ENCODE measurements at regions not wholly inside any gene's neighbourhood (a gene's known extent, or its start where the extent isn't known, plus 50 kb on each side); places are given as distances from the start of the nearest gene placed in this dataset.

- no peak for DNase-seq (ENCODE audit: low read depth)
Measured at GRCh38 chr5:62982348-62982747, 403.7 kb downstream of the LRRC70 start.

DNA sequence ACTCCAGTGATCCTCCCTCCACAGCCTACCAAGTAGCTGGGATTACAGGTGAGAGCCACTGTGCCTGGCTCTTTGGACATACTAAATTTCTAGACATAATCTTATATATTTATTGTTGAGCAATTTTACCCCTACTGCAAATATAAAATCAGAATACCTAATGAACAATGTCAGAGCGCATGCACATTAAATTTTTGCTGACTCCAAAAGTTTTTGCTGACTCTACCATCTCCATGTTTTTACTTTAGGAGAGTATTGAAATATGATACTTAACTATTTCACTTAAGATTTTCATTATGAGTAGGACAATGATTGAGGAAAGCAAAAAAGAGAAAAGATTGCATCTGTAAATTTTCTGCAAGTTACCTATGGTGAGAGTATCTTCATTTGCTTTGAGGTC lies 402.3 kb downstream of the LRRC70 start:
- no peak for DNase-seq (ENCODE audit: low read depth)

GRCh38 chr5:62979472-62979871 lies 400.9 kb downstream of the LRRC70 start:
- no peak for DNase-seq (ENCODE audit: low read depth)

DNA sequence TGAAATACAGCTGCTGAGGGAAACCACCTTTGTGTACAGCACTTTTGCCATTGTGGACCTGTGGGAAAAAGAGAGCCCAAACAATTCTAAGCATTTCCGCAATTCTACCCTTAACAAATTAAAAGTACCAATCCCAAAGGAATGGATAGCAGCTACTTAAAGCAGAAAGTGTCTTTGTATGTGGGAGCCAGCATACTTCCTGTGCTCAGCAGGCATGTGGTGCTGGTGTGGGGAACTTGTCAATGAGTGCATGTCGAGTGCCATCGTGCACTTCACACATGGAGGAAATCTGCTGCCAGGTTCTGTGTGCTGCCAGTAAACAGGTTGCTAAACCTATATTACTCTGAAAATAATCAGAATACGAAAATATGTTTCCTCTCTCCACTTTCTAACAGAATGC lies 399.0 kb downstream of the LRRC70 start:
- DNase-seq (ENCODE audit: low read depth): no peak

DNA sequence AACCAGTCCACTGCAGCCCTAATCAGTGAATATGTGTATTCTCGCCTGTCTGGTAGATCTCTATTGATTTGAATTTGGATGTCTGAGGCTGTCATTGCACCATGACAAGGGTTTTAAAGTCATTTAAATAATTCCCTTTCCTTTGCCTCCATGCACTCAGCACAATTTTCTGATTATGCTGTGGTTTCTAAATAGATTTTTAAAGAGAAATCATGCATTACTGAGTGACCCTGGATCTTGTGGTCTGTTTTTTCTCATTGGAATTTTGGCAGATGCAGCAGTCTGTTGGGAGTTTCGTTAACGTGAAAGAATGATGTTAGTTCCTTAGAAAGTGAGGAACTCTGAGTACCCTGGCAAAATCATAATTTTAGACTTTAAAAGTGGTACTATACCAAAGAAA lies 396.0 kb downstream of the LRRC70 start:
- no peak for DNase-seq (ENCODE audit: low read depth)

DNA sequence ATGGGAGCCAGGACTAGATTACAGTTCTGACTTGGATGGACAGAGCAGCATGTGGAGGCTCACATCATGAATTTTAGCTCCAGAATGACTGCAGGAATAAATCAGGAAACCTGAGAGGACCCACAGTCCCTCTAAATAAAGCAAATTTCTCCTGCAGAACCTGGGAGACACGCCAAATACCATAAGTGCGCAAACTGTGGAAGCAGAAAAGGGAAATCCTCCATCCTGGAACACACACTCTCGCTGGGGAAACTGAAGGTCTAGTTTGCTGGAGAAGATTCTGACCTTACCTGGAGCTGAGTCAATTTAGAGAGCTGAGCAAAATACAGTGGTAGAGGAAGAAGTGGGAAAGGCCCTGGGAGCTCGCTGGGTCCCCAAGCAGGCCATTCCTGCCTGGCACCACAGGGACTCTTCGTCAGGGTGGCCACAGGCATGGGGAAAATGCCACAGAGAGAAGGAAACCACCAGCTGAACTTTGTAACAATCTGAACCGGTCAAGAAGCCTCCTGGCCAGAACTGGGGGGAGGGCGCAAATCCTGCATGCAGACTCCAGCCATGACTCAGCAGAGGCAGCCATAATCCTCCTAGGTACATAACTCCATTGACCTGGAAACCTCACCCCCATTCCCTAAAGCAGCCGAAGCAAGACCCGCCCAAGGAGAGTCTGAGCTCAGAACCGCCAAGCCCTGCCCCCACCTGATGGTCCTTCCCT lies 390.9 kb downstream of the LRRC70 start:
- no peak for DNase-seq (ENCODE audit: low read depth)

DNA sequence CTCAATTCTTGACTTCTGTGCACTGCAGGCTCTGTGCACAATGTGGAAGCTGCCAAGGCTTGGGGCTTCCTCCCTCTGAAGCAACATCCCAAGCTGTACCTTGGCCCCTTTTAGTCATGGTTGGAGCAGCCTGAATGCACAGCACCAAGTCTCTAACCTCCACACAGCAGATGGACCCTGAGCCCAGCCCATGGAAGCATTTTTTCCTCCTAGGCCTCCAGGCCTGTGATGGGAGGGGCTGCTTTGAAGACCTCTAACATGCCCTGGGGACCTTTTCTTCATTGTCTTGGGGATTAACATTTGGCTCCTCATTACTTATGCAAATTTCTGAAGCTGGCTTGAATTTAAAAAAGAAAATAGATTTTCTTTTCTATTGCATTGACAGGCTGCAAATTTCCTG lies 385.8 kb downstream of the LRRC70 start:
- DNase-seq (ENCODE audit: low read depth): no peak

- DNase-seq (ENCODE audit: low read depth): no peak
Measured at GRCh38 chr5:62960781-62961180, 382.2 kb downstream of the LRRC70 start.

GRCh38 chr5:62956597-62956996 lies 378.0 kb downstream of the LRRC70 start:
- no peak for DNase-seq (ENCODE audit: low read depth)

DNA sequence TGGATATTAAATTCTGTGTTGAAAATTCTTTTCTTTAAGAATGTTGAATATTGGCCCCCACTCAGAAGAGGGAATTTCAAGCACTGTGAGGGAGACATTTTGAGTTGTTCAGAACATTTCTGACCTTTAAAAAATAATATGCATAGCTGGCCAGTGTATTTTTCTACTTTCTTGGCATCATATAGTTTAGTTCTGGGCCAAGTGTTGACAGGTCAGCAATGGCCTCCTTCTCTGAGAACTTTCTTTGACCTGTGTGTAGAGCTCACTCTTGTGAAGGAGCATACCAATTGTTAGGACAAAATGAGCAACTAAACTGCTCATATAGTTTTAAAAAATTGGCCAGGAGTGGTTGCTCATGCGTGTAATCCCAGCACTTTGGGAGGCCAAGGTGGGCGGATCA lies 376.0 kb downstream of the LRRC70 start:
- no peak for DNase-seq (ENCODE audit: low read depth)

GRCh38 chr5:62948301-62948700 lies 369.7 kb downstream of the LRRC70 start:
- DNase-seq (ENCODE audit: low read depth): no peak

DNA sequence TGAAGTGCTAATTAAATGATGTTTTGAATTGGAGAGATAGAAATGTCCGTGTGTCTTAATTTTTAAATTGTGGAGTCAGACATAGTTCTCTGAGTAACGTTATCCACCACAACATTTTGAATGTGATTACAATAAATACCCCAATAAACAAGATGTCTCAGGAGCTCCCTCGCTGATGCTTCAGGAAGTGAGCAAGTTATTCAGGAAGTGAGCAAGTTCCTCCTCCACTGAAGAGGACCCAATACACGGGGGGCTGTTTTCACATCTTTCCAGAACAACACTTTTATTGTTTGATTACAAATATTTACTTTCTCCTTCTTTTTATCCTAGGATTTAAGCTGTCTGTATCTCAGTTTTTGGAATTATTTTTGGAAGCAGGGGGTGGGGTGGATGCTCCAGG lies 363.8 kb downstream of the LRRC70 start:
- DNase-seq (ENCODE audit: low read depth): no peak

GRCh38 chr5:62938927-62939326 lies 360.3 kb downstream of the LRRC70 start:
- no peak for DNase-seq (ENCODE audit: low read depth)

DNA sequence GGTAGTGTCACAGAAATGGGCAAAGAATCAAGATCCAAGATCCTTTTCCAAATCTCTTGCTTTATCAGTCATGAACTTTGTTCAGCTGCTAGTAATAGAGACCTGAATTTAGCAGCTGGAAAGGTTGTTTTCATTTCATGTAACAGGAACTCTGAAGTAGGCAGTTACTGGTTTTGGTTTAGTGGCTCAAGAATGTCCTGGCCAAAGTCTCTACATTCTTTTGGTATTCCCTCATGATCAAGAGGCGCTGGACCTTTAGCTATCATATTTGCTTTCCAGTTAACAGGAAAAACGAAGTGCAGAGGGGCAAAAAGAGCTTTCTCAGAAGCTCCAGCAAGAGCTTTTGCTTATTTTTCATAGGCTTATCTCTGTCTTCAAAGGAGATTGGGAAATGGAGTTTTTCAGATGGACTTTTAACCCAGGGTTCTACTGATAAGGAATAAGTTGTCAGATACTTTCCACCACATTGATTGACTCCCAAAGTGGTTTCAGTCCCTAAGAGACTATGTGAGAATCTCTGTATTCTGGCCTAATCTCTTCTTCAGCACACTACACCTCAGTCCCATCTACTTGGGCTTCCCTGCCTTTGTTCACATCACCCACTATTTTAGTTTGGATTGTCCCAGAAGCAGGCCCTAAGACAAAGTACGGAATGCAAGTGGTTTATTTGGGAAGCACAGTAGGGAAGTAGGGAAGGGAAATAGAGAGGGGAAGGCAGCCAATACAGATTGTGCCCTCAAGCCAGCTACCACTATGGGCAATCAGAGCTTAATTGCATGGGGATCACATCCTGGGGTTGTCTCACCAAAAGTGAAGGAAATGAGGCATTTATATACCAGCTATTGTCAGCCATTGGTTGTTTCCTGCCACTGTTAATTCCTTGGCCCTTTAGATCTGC lies 359.3 kb downstream of the LRRC70 start:
- no peak for DNase-seq (ENCODE audit: low read depth)

DNA sequence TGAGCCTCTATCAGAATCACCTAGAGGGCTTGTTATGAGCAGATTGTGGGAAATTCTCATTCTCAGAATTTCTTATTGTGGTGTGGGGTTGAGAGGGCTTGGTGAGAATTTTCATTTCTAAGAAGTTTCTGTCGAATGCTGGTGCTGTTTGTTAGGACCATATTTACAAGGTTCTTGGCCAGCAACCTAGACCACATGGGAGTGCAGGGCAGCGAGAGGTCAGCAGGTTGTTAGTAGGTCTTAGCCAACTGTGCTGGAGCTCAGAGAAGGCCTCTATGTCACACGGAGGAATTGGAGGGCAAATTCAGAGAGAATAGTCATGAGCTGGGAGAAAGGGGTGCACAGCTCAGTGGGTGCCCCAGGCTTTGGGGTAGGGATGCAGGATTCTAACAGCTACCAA lies 357.0 kb downstream of the LRRC70 start:
- DNase-seq (ENCODE audit: low read depth): no peak

GRCh38 chr5:62934319-62934718 lies 355.7 kb downstream of the LRRC70 start:
- no peak for DNase-seq (ENCODE audit: low read depth)

- DNase-seq (ENCODE audit: low read depth): no peak
Measured at GRCh38 chr5:62933261-62933660, 354.6 kb downstream of the LRRC70 start.

DNA sequence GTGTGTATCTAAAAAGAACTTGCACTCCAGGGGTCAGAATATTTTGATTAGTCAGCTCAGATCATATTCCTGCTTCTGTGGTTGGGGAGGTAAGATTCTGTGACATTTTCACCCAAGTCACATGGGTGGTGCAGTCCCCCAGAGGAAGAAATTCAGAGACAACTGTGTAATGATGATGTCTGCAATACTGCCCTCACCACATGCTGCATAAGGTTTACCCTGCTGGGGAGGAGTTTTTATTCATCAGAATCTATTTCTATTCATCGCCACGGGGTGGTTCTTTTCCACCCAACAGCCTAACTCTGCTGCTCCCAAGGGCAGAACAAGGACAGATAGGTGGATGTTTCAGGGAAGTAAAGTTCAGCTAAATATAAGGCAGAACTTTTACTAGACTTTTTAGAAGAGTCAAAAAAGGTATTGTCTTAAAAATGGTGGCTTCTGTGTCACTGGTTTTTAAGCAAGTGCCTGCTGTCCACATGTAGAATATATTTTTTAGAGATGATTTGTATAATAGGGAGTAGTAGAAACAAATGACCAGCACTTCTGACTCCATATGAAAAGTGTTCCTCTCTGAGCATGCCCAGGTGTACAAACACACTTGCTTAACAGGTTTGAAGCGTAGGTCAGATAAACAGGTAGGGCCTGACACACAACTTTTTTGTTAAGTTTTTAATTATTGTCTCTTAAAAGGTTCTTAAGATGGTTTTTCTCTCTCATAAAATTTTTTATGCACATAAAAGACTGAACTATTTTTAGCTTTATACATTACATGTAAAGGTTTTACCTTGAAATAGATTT lies 352.7 kb downstream of the LRRC70 start:
- DNase-seq (ENCODE audit: low read depth): no peak

- DNase-seq (ENCODE audit: low read depth): no peak
Measured at GRCh38 chr5:62922191-62922590, 343.6 kb downstream of the LRRC70 start.

DNA sequence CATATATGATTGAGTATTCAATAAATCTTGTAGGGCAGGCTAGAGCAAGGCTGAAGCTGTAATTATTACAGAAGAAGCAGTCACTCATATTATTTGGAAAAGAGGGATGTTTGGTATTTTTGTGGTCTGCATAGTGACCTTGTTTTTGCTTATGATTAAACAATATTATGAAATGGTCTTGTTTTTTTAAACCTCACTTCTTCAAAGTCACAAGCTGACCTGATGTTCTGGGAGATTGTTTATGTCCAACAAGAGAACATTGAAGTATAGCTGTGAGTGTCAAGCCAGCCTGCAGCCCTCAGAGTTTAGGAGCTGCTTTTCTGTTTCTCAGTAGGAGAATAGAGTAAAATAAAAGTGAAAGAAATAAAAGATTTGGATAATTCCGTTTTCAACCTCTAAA lies 342.2 kb downstream of the LRRC70 start:
- no peak for DNase-seq (ENCODE audit: low read depth)

GRCh38 chr5:62909326-62909725 lies 330.7 kb downstream of the LRRC70 start:
- DNase-seq (ENCODE audit: low read depth): no peak

DNA sequence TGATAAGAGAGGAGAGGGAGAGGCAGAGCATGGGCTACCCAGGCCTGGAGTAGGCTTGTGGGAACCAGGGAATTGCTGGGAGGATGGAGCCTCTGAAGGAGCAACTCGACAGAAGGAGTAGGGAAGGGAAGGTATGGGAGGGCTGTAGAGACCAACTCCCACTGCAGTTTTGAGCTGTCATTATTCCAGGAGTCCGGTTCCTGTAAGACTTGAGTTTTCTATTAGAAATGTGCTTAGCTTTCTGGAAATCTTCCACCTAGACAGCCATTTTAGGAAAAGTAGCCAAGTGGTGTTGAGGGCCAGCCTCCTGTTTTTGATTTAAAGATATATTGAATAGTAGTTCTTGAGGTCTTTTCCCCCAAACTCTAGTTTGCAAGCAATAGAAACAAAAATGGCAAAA lies 323.5 kb downstream of the LRRC70 start:
- DNase-seq (ENCODE audit: low read depth): no peak

GRCh38 chr5:62900976-62901375 lies 322.4 kb downstream of the LRRC70 start:
- no peak for DNase-seq (ENCODE audit: low read depth)
